Embryonic facial prominence (tissue), 1 donor: ENCODE measurements at regions not wholly inside any gene's neighbourhood (a gene's known extent, or its start where the extent isn't known, plus 50 kb on each side); places are given as distances from the start of the nearest gene placed in this dataset.

Experiments used
- DNase-seq: peaks from one replicate; pipeline ENCODE4 v3.0.0-alpha.2; 2016; ENCODE audit errors: extremely low spot score

DNA sequence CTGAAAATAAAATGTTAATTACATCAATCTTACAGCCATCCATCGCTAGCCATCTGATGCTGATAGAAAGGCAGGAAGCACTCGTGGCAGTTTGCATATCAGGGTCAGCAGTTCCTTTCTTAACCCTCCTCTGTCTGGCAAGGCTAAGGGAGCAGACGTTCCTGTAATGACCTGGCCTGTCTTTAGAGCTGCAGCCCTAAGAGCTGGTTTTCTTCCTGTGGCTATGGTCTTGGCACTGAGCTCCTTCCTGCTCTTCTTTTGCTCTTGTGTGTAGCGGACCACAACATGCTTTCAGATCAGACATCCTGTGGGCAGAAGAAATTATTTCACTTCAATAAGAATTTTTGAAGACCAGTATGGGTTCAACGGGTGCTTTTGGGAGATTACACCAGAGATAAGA is 170.4 kb downstream of the DAD1 start:
- no peak for DNase-seq

DNA sequence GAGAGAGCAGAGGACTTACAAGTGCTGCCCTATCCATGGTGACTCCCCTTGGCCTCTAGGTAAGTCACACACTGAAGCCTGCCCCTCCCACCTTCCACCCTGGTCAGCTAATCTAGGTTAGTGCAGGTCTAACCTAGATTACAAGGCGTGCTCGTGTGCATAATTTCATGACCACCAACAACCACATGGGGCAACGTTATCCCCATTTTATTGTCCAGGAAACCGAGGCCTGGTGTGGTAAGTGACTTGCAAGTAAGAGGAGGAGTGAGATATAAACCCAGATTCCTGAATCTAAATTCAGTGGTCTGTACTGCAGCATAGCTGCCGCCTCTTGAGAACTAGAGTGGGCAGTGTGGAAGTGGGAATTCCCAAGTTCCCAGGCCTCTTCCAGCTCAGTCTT is 171.1 kb downstream of the DAD1 start:
- DNase-seq: no peak

DNA sequence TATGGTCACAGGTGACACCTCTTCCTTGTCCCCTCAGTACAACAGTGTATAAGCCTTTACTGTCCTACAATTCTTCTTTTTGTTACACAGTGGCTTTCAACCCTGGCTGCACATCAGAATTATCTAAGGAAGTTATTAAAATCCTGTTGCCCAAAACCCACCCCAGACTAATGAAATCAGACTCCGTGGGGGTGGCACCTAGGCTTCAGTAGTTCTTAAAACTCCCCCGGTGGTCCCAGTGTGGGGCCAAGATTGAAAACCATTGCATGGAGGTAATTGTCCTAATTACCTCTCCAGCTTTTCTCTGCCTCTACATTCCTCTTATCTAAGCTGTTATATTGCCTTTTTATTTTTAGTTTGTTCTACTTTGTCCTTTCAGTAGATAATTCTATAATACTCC is 172.8 kb downstream of the DAD1 start:
- no peak for DNase-seq

DNA sequence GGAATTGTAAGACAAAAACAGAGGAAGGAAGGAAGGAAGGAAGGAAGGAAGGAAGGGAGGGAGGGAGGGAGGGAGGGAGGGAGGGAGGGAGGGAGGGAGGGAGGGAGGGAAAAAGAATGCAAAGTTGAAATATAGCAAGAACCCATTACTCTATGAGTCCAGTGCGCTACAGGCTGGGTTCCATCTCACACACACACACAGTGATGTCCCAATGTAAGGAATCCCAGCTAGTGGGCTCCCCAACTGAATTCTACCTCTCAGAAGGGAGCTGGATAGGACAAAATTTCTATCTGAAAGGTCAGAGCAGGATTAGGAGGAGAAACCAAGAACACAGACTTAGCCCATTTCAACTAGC is 173.4 kb downstream of the DAD1 start:
- no peak for DNase-seq

DNA sequence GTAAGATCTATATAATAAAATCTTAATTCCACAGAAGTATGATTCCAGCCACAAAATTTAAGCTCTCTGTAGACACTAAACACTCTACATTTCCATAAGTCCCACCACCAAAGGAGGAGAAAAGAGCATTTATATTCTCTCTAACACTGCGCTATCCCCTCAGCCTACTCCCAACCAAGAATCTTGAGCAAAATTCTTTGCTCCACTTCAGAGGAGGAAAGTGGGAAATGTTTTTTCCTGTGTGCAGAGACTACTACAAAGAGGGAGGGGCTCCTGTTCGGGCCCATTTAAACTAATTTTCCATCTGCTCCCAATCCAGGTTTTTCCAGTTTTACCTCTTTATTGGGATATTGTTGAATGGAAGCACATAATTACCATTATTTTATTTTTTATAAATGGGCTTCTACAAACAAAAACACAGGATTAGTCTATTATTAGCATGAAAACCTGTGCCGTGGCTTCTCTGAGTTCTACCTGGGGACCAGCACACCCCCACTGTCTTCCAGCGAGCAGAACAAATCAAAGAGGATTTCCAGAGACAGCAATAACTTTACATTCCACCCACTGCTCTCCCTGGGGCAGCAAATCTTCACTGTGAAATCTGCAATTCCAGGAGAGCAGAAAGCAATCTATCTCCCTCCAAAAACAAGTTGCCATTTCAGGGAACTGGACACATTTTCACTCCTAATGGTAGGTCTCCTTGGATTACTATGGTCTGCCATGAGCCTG is 174.0 kb downstream of the DAD1 start:
- DNase-seq: no peak

DNA sequence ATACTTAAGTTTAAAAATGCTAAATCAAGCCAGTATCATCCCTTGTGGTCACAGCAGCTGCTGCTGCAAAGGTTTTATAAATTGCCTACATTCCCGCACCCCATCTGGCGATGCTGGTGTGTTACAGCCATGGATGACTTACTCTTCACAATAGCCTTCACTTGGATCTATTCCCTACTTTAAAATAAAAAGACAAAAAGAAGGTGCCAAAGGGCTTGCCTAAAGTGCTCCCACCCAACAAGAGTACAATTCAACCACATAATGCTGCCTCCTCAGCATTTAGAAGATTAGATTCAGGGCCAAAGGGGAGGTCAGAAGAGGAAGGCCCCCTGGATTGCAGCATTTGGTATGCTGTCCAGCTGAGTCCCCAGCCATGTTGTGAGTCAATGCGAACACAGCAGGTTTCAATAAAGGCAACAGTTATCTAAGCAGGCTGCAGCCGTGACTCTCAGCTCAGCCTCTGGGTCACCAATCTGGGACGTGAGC is 176.1 kb downstream of the DAD1 start:
- no peak for DNase-seq

DNA sequence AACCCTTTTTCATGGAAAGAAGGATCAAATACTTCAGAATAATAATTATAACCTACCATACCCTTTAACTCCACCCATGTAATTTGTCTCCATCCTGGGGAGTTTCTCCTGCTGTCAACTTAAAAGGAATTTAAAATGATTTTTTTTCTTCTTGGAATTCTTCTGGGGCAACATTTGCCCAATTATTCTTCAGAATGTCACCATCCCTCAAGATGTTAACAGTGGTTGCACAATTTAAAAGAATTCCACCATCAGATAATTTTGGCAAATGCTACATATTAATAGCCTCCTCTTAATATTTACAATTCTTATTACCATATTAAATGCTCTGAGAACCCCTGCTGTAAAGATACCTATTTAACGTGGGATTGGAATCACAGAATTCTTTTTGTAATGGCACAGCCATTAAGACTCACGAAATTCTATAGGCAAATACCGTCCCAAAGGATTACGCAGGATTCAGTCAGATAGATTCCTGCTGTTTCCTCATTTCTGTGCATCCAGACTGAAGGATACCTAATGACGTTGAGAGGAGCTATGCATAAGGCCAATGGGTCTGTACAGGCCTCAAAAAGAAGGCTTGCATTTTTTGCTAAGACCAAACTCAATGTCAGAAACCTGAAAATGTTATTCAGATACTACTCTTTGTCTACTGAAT is 177.5 kb downstream of the DAD1 start:
- no peak for DNase-seq

DNA sequence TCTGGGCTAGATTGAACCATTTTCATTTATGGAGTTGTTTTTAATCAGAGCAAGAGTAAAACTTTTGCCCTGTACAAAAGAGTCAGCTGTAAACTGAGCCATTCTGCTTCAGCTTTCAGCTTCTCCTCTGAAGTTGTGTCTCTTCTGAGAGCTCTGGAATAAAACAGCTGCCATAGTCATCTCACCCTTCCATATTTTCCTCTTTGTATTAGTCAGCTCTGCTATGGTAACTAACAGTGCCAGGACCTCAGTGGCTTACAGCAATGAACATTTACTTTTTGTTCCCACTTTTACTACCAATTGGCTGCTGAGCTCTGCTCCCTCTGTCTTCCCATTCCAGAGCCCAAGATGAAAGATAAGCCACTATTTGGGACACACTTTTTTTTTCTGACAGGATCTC is 178.5 kb downstream of the DAD1 start:
- no peak for DNase-seq

DNA sequence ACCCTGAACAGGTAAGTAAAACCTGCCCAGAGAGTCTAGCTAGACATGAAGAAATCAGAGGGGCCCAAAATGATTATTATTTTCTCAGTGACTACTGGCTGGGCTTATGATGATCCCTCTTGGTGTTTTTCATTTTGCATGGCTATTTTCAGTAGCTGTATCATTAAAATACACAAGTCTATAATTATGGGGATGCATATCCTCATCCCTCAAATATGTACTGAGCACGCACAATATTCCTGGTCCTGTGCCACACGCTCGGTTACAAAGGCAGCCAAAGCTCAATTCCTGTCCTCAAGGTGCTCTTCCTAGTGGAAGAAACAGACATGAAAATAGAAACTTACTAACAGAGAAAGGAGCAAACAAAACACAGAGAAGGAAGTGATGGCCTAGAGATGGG is 180.0 kb downstream of the DAD1 start:
- DNase-seq: no peak

DNA sequence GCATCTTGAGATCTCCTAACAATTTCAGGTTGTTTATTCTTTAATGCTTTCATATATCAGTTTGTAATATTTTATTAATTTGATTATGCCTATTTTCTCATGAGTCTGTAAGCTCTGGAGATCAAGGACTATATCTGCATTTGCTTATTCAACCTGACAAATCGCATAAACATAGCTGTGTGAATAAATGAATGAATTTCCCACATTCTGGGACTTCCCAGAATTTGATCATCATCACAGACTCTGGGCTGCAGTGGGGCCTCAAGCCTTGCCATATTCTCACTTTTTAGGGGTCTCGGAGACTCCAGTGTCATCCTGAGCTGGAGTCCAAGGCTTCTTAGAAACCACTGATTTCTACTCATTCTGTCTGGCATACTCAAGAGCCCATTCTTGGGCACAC is 180.5 kb downstream of the DAD1 start:
- DNase-seq: no peak

DNA sequence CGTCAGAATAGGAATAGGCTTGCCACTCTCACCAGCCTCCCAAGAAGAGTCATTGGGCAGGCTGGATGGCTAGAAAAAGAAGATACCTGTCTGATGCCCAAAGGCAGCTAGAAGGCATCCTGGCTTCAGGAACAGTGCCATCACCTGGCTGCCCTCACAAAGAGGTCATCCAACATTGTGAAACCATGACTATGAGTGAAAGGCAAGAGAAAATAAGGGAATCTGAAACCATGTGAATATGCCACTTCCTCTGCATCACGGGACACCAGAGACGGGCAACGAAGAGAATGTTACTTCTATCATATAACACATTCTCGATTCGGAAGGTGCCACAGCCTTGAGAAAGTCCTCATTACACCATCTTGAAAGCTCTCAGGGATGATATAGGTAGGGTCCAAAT is 182.0 kb downstream of the DAD1 start:
- no peak for DNase-seq

DNA sequence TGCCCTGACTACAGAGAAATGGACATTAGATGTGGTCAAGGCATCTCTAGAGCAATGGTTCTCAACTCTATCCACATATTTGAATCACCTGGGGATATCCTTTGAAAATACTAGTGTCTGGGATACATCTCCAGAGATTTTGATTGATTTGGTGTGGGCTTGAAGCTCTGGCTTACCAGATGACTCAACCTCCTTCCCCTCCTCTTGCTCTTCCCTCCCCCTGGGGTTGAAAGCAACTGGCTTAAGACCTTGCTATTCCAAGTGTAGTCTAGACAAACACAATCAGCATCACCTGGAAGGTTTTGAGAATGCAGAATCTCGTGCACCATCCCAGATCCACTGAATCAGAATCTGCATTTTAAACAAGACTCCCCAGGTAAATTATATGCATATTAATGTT is 183.8 kb downstream of the DAD1 start:
- DNase-seq: no peak

DNA sequence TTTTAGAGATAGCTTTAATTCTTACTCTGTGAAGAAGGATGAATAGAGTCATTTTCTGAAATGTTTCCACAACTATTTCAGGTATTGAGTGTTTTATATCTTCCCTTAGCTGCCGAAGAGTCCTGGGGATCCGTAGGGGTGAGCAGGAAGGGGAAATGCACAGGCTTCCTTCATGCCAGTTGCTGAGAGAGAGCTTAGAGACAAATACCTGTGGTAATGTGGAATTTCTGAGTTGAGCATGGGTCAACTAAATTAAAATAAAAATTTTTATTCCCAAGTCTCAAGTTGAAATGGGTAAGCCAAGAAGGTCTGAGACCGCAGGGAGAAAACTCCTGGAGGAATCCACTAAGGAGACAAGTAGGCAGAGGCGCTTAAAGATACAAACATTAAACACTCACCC is 185.7 kb downstream of the DAD1 start:
- DNase-seq: no peak

DNA sequence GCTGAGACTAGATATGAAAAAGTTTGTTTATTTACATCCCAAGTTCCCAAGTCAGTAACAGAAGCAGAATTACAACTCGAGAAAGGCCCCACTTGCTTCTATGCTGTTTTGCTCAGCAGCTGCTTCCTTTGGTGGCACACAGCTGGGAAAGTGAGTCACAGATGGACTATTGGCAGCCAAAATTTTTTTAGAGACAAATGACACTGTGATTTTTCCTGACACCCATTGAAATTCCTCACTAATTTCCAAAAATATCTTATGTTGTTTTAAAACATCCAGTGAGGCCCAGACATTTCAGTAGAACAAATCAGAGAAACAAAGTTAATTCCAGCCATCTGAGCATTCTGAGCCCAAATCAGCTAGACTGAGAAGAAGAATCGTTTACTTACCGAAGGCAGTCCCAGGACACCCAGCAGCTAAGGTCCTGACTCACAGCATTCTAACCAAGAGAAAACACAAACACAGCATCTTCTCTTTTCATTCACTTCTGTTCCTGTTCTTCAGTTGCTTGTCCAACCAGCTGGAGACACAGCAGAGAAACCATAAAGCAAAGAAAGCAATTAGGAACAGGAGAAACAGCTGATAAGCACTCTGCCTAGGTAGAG is 188.3 kb downstream of the DAD1 start:
- no peak for DNase-seq

DNA sequence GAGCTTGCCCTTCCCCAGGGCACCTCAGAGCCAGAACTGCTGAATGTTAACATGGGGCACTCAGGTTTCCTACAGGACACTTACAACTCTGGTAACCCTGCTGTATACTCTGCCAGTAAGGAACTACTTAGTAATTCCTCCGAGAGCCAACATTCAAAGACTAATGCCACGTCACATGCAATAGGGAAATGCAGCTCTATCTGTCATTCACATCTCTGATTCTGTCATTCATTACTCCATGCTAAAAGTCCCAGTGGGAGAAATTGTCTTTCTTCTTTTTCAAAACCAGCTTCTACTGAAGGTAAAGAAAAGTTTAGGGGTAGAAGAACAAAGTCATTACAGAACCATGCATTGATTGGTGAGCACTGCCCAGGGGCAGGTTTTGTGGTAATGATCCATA is 189.2 kb downstream of the DAD1 start:
- DNase-seq: no peak

DNA sequence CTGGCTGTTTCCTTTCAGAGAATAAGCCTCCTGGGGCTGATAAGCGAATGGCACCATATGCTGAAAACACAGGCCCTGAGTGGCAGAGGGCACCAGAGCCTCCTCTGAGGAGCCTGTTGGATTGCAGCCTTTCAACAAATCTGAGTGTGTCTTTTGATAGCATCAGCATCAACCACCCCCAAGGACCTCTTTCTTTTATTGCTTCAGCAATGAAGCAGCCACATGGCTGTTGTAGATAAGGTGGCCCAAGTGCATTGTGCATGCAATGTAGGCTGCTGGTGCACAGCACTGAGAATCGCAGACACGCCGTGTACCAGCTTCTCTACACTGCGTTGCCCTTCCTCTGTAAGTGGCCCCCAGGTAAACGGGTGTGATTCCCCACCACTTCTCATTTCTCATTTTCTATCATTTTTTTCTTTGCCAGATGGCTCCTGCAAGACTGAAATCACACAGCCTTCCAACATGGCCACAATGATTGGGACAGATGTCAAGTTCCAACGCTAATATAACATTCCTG is 191.7 kb downstream of the DAD1 start:
- no peak for DNase-seq

DNA sequence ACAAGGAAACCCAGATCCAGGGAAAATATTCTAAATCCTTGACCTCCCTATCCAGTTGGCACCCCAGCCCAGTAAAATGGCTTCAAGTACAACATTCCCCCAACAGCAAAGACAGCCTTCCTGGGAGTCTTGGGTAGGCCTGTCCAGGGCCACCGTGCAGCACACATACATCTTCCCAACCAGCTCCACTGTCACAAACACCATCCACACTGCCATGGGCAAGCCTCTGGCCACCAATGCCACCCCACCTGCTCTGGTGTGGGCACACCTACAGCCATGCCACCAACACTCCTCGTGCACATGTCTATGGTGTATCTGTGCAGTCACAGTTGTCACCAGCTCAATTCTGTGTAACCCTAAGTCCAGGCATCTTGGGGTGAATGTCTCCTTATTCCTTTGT is 193.2 kb downstream of the DAD1 start:
- no peak for DNase-seq

DNA sequence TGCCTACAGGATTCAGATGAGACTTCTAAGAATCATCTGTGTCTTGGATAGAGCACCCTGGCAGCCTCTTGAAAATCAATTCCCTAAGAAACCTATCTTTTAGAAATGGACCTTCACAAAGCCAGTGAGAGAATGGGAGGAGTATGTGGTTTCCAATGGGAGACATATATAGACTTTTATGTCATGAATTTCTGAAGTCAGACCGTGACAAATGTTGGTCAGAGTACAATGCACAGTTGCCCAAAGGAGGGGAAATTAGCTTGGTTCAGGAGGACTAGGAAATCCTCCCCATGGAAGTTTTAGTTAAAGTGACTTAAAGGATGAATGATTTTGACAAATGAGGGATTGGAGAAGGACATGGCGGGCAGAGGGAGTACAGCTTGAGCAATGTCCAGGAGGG is 194.4 kb downstream of the DAD1 start:
- DNase-seq: no peak

DNA sequence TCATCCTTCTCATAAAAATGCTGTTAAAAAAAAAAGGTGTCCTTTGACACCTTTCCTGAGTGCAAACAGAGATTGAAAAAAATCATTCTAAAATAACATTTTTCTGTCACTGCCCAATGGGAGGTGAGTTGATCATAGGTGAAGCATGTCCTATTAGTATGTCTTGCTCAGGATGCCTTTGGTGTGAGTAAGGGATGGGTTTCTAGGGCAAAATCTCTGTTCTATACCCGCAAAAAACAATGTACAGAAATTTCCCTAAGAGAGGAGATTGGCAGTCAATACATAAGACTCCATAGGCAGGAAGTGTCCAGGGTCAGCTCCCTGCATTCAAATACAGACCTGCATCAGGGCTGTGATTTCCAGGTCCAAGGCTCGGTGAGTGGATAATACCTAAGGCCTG is 195.2 kb downstream of the DAD1 start:
- no peak for DNase-seq

DNA sequence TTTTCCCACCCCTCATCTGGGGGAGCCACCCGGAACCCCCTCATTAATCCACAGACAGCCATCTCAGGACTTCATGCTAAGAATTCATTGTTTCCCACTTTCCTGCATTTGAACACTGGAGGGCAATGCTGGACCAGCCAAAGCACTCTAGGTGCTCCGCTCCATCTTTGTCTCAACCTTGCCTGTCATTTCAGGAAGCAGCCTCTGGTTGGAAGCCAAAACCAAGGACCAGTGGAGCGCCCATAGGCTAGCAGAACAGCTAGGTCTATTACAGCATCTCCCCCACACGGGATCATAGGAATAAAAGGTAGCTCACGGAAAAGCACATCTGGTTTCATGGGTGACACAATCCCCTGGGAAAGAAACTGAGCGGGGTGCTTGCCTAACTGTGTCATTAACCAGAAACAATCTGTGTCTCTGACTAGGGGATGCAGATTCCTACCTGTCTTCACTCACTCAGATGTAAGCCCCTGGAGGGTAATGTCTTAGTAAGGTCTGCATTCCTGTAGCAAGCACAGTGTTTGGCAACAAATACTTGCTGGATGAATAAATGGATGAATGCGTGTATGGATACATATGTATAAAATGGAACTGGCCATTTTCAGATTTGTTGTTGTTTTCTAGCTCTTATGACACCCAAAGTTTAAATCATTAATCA is 197.0 kb downstream of the DAD1 start:
- peak; percentile 45 for DNase-seq

DNA sequence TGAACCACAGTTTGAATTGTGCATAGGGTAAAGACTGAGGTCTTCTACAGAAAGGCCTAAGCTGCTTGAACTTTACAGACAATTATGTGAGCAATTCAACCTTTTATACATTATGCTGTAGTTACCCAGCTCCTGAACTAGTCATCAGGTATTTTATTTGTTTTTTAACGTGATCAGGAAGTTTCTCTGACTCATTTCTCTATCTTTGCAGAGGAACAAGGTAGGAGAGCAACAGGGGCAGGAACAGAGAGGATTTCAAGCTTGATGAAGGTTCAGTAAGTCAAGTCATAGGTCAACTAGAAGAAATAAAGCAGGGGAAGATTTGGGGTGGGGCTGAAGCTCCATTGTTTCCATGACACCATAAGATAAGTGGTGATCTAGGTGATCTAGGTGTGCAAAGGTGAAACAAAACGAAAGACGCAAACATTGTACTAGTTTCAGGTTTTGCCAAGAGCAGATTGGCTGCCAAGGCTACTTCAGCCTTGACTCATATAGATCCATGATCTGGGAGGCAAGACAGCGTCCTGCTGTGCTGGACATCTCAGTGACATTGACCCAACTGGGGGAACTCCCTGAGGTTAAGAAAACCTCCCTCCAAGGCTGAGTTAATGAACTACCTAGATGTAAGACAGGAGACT is 198.1 kb downstream of the DAD1 start:
- DNase-seq: no peak

DNA sequence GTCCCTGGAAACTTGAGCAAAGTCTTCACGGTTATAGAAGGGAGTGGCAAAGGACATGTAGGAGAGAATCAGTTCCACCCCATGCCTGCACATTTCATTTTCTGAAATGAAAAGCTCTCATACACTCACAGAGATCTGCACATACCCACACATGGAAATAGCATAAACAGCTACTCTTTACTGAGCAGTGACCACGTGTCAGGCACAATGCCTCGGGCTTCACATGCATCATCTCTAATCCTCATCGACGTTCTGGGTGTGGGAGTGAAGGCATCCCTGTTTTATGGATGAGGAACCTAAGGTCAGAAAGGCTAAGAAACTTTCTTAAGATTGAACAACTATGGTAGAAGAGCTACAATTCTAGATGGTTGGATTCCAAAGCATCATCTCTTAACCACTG is 198.8 kb downstream of the DAD1 start:
- DNase-seq: no peak
